Vagina (tissue), 2 donors: ENCODE measurements at regions not wholly inside any gene's neighbourhood (a gene's known extent, or its start where the extent isn't known, plus 50 kb on each side); places are given as distances from the start of the nearest gene placed in this dataset.

Source experiments
- POLR2A ChIP-seq, 2 donors: fragments of 450-650 bp; IDR thresholded peaks; one replicate each; pipeline ENCODE4 v1.6.1; 2017; ENCODE audit warnings: antibody characterized with exemption in 2 of 2, mild to moderate bottlenecking in 2 of 2, moderate library complexity in 2 of 2
- POLR2AphosphoS5 ChIP-seq, 2 donors: sonication (generic); formaldehyde crosslinking; IDR thresholded peaks; one replicate each; pipeline ENCODE4 v1.9.0; 2017; ENCODE audit warnings: antibody characterized with exemption in 2 of 2, mild to moderate bottlenecking in 2 of 2, low read depth in 1 of 2; ENCODE audit not compliant: insufficient read depth in 1 of 2
- TF ChIP-seq, protein P1 (sequence below), 3 experiments: fragments of 450-650 bp in 2 of 3; fragments of 200-600 bp in 1 of 3; sonication (generic) in 1 of 3; IDR thresholded peaks; one replicate each; pipeline ENCODE4 v1.5.1; 2017 to 2019; ENCODE audit warnings: antibody characterized with exemption in 3 of 3, mild to moderate bottlenecking in 2 of 3, moderate library complexity in 2 of 3

DNA sequence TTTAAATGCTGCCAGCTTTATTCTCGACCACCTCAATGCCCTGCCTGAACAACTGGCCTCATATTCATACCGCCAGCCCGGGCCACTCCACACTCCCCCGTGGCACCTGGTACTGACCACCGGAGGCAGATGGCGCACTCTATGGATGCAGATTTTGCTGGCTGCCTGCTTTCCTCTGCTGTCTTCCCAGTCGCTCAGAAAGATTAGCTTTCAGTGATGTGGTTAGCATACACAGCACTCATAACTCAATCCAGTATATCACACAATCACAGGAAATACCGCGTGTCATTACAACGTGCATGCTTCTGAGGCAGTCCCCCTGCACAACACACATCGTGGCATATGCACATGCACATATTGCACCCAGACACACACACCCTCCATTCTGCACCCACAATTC, 147.2 kb upstream of the BCOR start:
- TF ChIP-seq, protein P1, sequence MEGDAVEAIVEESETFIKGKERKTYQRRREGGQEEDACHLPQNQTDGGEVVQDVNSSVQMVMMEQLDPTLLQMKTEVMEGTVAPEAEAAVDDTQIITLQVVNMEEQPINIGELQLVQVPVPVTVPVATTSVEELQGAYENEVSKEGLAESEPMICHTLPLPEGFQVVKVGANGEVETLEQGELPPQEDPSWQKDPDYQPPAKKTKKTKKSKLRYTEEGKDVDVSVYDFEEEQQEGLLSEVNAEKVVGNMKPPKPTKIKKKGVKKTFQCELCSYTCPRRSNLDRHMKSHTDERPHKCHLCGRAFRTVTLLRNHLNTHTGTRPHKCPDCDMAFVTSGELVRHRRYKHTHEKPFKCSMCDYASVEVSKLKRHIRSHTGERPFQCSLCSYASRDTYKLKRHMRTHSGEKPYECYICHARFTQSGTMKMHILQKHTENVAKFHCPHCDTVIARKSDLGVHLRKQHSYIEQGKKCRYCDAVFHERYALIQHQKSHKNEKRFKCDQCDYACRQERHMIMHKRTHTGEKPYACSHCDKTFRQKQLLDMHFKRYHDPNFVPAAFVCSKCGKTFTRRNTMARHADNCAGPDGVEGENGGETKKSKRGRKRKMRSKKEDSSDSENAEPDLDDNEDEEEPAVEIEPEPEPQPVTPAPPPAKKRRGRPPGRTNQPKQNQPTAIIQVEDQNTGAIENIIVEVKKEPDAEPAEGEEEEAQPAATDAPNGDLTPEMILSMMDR (IDR thresholded peaks at IDR 0.05), result no peak
- TF ChIP-seq POLR2A (IDR thresholded peaks at IDR 0.05) (no peak), POLR2AphosphoS5 (IDR thresholded peaks at IDR 0.05; ENCODE audit: insufficient read depth in 1 of 2, low read depth in 1 of 2) (no peak)
